ENCODE measurements at regions not wholly inside any gene's neighbourhood (a gene's known extent, or its start where the extent isn't known, plus 50 kb on each side); places are given as distances from the start of the nearest gene placed in this dataset.

- ATAC-seq (ENCODE audit: low FRiP score), result peak; percentile 4
- DNase-seq (ENCODE audit: low spot score), result no peak
Measured at GRCh38 chr2:46846536-46846935, 69.1 kb downstream of the MCFD2 start.

GRCh38 chr2:46845542-46846486 lies 69.8 kb downstream of the MCFD2 start:
- TF ChIP-seq CTCF (IDR thresholded peaks at IDR 0.05), result no peak
- DNase-seq (ENCODE audit: low spot score), result no peak
- ATAC-seq (ENCODE audit: low FRiP score), result peak; percentile 6

More at GRCh38 chr2:46846536-46846935, 69.1 kb downstream of the MCFD2 start:
- no peak for TF ChIP-seq CTCF (IDR thresholded peaks at IDR 0.05)

GRCh38 chr2:46844443-46844842 lies 71.2 kb downstream of the MCFD2 start:
- no peak for DNase-seq (ENCODE audit: low spot score)
- ATAC-seq (ENCODE audit: low FRiP score), result no peak
- TF ChIP-seq CTCF (IDR thresholded peaks at IDR 0.05), result no peak

GRCh38 chr2:46844034-46844433 lies 71.6 kb downstream of the MCFD2 start:
- no peak for TF ChIP-seq CTCF (IDR thresholded peaks at IDR 0.05)
- no peak for DNase-seq (ENCODE audit: low spot score)
- no peak for ATAC-seq (ENCODE audit: low FRiP score)

GRCh38 chr2:46843316-46843715 lies 72.3 kb downstream of the MCFD2 start:
- ATAC-seq (ENCODE audit: low FRiP score) (no peak), DNase-seq (ENCODE audit: low spot score) (no peak)
- TF ChIP-seq CTCF (IDR thresholded peaks at IDR 0.05), result no peak

- DNase-seq (ENCODE audit: low spot score), result no peak
- no peak for ATAC-seq (ENCODE audit: low FRiP score)
- TF ChIP-seq CTCF (IDR thresholded peaks at IDR 0.05), result no peak
Measured at GRCh38 chr2:46842876-46843275, 72.7 kb downstream of the MCFD2 start.

GRCh38 chr2:46841621-46842020 lies 74.0 kb downstream of the MCFD2 start:
- no peak for ATAC-seq (ENCODE audit: low FRiP score)
- TF ChIP-seq CTCF (IDR thresholded peaks at IDR 0.05), result no peak
- no peak for DNase-seq (ENCODE audit: low spot score)

Measured in omental fat pad (tissue), 3 donors.